RWPE1 (cell line): ENCODE measurements at regions not wholly inside any gene's neighbourhood (a gene's known extent, or its start where the extent isn't known, plus 50 kb on each side); places are given as distances from the start of the nearest gene placed in this dataset.

Source experiments
- CTCF ChIA-PET: fragments of 350-600 bp; sonication (Branson Sonifier 250); formaldehyde crosslinking; extraction: SDS; loops from one replicate; lab custom pipeline; 2021; lab: Yijun Ruan, JAX
- POLR2A ChIA-PET: fragments of 400-600 bp; formaldehyde crosslinking; extraction: SDS; loops from one replicate; lab custom pipeline; 2020; ENCODE audit warnings: antibody characterized with exemption; ENCODE audit not compliant: low non-redundant PET; lab: Yijun Ruan, JAX
- DNase-seq: peaks from one replicate; pipeline ENCODE4 v3.0.0; 2012; ENCODE audit warnings: low spot score
- H3K27ac ChIP-seq: fragments of 450-650 bp; 2 replicates; pipeline ENCODE4 v1.5.1; 2017
- TF ChIP-seq, protein P1 (sequence below): fragments of 450-650 bp; conservative IDR thresholded peaks from 2 replicates; pipeline ENCODE4 v1.5.1; 2017; ENCODE audit warnings: low read depth, mild to moderate bottlenecking

DNA sequence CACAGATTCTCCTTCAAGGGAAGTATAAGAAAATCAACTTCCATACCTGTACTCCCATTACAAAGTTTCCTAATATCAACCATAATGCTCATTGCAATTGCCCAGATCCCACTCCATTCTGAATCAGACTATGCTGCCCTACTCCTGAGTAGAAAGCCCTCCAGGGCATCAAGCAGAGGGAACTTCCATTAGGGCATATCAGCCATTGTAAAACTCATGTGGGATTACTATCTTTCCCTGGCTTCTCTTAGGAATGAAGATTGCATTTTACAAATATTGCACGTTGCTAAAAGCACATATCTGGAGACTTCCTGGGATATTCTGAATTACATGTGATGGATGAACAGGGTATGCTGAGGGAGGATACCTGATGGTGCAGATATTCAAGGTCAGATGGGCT lies 263.2 kb downstream of the FOXA2 start:
- ChIA-PET CTCF (interaction anchor here (0.6 kb wide), 1 partner anchor 10 kb away, joined by 3 read pairs; no protein-coding TSS in a partner anchor), POLR2A (no interaction called here)
- TF ChIP-seq, protein P1, sequence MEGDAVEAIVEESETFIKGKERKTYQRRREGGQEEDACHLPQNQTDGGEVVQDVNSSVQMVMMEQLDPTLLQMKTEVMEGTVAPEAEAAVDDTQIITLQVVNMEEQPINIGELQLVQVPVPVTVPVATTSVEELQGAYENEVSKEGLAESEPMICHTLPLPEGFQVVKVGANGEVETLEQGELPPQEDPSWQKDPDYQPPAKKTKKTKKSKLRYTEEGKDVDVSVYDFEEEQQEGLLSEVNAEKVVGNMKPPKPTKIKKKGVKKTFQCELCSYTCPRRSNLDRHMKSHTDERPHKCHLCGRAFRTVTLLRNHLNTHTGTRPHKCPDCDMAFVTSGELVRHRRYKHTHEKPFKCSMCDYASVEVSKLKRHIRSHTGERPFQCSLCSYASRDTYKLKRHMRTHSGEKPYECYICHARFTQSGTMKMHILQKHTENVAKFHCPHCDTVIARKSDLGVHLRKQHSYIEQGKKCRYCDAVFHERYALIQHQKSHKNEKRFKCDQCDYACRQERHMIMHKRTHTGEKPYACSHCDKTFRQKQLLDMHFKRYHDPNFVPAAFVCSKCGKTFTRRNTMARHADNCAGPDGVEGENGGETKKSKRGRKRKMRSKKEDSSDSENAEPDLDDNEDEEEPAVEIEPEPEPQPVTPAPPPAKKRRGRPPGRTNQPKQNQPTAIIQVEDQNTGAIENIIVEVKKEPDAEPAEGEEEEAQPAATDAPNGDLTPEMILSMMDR: no peak
- H3K27ac ChIP-seq: no peak overlapping the region
- DNase-seq: no peak

DNA sequence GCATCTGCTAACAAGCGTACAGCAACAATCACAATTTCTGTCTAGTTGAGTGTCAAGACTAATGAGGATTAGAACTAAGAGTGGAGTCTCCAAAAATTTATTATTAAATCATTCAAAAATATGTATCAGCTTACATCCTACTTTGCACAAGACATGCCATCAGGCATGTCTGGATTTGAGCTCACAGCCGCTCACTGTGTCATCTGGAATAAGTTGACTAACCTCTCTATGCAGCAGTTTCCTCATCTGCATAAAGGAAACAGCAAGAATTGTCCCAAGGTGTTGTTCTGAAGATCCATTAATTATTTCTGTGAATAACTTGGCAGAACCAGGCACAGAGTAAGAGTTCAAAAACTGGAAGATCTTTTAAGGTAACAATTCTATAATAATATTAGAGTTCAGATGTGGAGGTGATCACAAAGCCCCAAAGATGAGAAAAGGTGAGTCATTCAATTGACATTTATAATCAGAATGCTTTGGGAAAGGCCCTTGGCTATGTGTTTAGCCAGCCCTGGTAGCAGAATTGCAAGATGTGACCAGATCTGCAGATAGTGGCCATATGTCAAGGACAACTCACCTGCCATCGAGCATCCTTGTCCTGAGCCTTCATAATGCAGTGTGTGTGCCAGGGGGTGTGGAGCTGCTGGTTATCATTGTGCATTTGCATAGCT lies 264.0 kb downstream of the FOXA2 start:
- peak; percentile 54 for DNase-seq
- POLR2A ChIA-PET: no interaction called here
- TF ChIP-seq, protein P1: no peak
- no peak overlapping the region for H3K27ac ChIP-seq
- CTCF ChIA-PET: no interaction called here

DNA sequence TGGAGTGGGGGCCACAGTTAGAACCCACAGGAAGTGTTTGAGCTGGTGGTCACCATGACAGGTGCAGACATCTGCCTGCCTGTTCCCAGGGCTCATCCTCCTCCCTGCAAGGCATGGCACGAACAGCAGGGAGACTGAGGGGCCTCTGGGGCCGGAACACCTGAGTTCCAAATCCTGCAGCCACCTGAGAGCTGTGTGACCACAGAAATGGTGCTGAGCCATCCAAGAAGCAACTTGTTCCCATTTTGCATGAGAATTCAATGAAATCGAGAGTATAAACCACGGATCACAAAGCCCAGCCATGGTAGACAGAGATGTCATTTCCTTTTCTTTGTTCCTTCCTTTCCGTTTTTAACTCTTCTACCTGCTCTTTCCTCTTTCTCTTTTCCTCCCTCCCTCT lies 268.6 kb downstream of the FOXA2 start:
- ChIA-PET CTCF (interaction anchor here (0.6 kb wide), 2 partner anchors 188 to 841 kb away, joined by 3 to 5 read pairs; no protein-coding TSS in a partner anchor), POLR2A (no interaction called here)
- TF ChIP-seq, protein P1: no peak
- H3K27ac ChIP-seq: no peak overlapping the region
- DNase-seq: no peak

DNA sequence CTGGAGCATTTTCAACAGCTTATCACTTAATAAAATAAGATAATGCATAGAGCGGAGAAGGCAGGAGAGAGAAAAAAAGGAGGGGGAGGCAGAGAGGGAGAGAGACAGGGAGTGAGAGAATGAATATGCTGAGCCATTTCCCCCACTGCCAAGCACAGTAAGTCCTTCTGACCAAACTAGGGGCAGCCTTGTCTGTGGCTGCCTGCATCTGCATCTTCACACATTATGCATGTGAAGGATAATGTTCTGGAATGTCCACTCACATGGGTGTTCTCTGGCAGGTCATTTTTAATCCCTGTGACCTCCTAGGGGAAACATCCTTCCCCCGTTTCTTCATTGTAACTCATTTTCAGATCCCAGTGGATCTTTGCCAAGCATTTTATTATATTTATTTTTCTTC lies 269.3 kb downstream of the FOXA2 start:
- ChIA-PET CTCF (interaction anchor here (0.6 to 1.7 kb wide), 2 partner anchors 351 to 595 kb away, joined by 3 to 13 read pairs; no protein-coding TSS in a partner anchor), POLR2A (no interaction called here)
- TF ChIP-seq, protein P1: no peak
- no peak for DNase-seq
- no peak overlapping the region for H3K27ac ChIP-seq

DNA sequence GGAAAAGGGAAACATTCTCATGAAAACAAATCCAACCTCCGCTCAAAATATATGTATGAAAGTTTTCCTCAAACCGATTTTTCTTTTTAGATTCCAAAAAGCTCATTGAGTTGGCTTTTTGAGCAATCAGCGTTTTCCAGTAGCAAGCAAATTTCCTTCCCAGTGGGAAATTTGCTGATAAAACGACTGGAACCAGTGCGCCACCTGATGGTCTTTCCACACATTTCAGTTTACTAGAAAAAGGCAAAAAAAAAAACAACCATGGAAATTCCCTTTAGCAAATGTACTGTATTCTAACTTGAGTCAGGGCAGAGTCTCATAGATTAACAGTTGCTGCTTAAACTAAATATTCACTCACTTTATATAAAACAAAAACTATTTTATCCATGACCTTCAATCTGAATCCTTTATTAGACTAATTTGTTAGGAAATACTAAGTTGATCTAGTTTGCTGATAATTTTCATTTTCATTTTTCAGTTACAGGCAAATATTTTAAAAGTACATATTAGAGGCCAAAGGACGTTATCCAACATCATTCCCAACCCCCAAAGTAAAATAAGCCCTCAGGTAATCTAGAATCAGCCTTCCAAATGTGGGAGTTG lies 271.5 kb downstream of the FOXA2 start:
- ChIA-PET CTCF (interaction anchor here (0.6 to 1.0 kb wide), 5 partner anchors 20 to 648 kb away, joined by 3 to 4 read pairs (median 3); no protein-coding TSS in a partner anchor), POLR2A (no interaction called here)
- TF ChIP-seq, protein P1: peak; percentile 90
- H3K27ac ChIP-seq: no peak overlapping the region
- DNase-seq: peak; percentile 49

DNA sequence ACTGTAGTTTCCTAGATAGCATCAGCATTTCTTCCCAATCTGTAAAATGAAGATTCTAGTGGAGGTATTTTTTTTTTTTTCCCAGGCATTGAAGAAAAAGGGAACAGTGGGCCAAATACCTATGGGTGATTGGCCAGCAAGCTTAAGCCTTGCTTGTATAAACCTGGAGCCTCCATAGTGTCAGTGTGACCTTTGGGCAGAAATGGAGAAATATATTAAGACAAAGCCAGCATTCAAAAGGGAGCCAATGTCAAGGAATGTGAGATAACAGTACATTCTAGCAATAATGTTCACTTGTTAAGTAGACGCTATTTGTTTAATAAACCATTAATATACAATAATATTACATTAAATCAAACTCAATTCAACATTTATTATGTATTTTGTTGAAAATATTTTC lies 275.4 kb downstream of the FOXA2 start:
- DNase-seq: no peak
- ChIA-PET POLR2A (no interaction called here), CTCF (interaction anchor here (0.5 kb wide), 1 partner anchor 642 kb away, joined by 5 read pairs; no protein-coding TSS in a partner anchor)
- TF ChIP-seq, protein P1: no peak
- H3K27ac ChIP-seq: no peak overlapping the region
